Gastroesophageal sphincter (tissue), 3 donors: ENCODE measurements at regions not wholly inside any gene's neighbourhood (a gene's known extent, or its start where the extent isn't known, plus 50 kb on each side); places are given as distances from the start of the nearest gene placed in this dataset.

Source experiments
- CTCF ChIP-seq, 4 experiments: fragments of 200-600 bp in 2 of 4; fragments of 450-650 bp in 2 of 4; sonication (generic) in 1 of 4; IDR thresholded peaks; one replicate each; pipeline ENCODE4 v1.5.1; 2017 to 2019; ENCODE audit warnings: antibody characterized with exemption in 4 of 4, mild to moderate bottlenecking in 2 of 4, moderate library complexity in 2 of 4
- EP300 ChIP-seq: sonication (generic); formaldehyde crosslinking; IDR thresholded peaks from one replicate; pipeline ENCODE4 v1.6.1; 2017; ENCODE audit warnings: antibody characterized with exemption, mild to moderate bottlenecking
- POLR2AphosphoS5 ChIP-seq: sonication (generic); formaldehyde crosslinking; IDR thresholded peaks from one replicate; pipeline ENCODE4 v1.6.1; 2017; ENCODE audit warnings: antibody characterized with exemption

- TF ChIP-seq EP300, result no peak
- no peak for TF ChIP-seq POLR2AphosphoS5
- no peak for TF ChIP-seq CTCF (IDR thresholded peaks at IDR 0.05)
These were observed 86.8 kb upstream of the OR13F1 start for GRCh38 chr9:104417296-104417695.
